ENCODE measurements at regions not wholly inside any gene's neighbourhood (a gene's known extent, or its start where the extent isn't known, plus 50 kb on each side); places are given as distances from the start of the nearest gene placed in this dataset.

GRCh38 chr14:97490521-97491070 lies 693.4 kb downstream of the VRK1 start:
- no peak overlapping the region for H3K4me2 ChIP-seq (ENCODE audit: low read length)
- H3K9me2 ChIP-seq (ENCODE audit: insufficient read depth, low read length) = no peaks in the 10 kb centered on the region
- H3K27me3 ChIP-seq (ENCODE audit: insufficient read depth, low read depth, low read length) = no peaks in the 10 kb centered on the region
- H3K9ac ChIP-seq (ENCODE audit: low read length) = no peak overlapping the region
- H4K20me1 ChIP-seq (ENCODE audit: insufficient read depth) = no peaks in the 10 kb centered on the region
- H3K79me2 ChIP-seq (replicated peaks; ENCODE audit: insufficient read depth, low read length) = no peaks in the 10 kb centered on the region
- no peak overlapping the region for H2AFZ ChIP-seq (ENCODE audit: low read depth, low read length)
- no peak overlapping the region for H3K4me3 ChIP-seq (ENCODE audit: low read length)
- no peak overlapping the region for H3K27ac ChIP-seq (ENCODE audit: low read length)
- H3K36me3 ChIP-seq (ENCODE audit: insufficient read depth, low read length) = no peaks in the 10 kb centered on the region
- TF ChIP-seq EP300 (conservative IDR thresholded peaks at IDR 0.05; ENCODE audit: poor library complexity, severe bottlenecking) = no peak
- TF ChIP-seq EZH2 (IDR thresholded peaks at IDR 0.05; ENCODE audit: borderline replicate concordance, insufficient read depth, low read length, poor library complexity, severe bottlenecking) = no peak
- H3K9me3 ChIP-seq (ENCODE audit: low read length) = no peaks in the 10 kb centered on the region
- no peaks in the 10 kb centered on the region for H3F3A ChIP-seq (ENCODE audit: insufficient read depth, low read length, poor library complexity, severe bottlenecking)

- Histone ChIP-seq H3K79me2 (replicated peaks; ENCODE audit: insufficient read depth, low read length) (no peaks in the 10 kb centered on the region), H3K9me2 (ENCODE audit: insufficient read depth, low read length) (no peaks in the 10 kb centered on the region), H3K9ac (ENCODE audit: low read length) (no peak overlapping the region), H3K27me3 (ENCODE audit: insufficient read depth, low read depth, low read length) (no peaks in the 10 kb centered on the region), H3K4me2 (ENCODE audit: low read length) (no peak overlapping the region), H3F3A (ENCODE audit: insufficient read depth, low read length, poor library complexity, severe bottlenecking) (no peaks in the 10 kb centered on the region), H4K20me1 (ENCODE audit: insufficient read depth) (no peaks in the 10 kb centered on the region), H3K4me3 (ENCODE audit: low read length) (no peak overlapping the region), H3K9me3 (ENCODE audit: low read length) (no peaks in the 10 kb centered on the region), H3K36me3 (ENCODE audit: insufficient read depth, low read length) (no peaks in the 10 kb centered on the region), H3K27ac (ENCODE audit: low read length) (no peak overlapping the region), H2AFZ (ENCODE audit: low read depth, low read length) (no peak overlapping the region)
- TF ChIP-seq CTCF (IDR thresholded peaks at IDR 0.05; ENCODE audit: poor library complexity, severe bottlenecking) = no peak
- no peak for TF ChIP-seq SMC3 (conservative IDR thresholded peaks at IDR 0.05; ENCODE audit: poor library complexity)
- no peak for TF ChIP-seq POLR2AphosphoS5 (IDR thresholded peaks at IDR 0.05)
- TF ChIP-seq MXI1 (conservative IDR thresholded peaks at IDR 0.05; ENCODE audit: poor library complexity, severe bottlenecking) = no peak
- no peak for TF ChIP-seq EZH2 (IDR thresholded peaks at IDR 0.05; ENCODE audit: borderline replicate concordance, insufficient read depth, low read length, poor library complexity, severe bottlenecking)
- no peak for TF ChIP-seq TAF1 (IDR thresholded peaks at IDR 0.05; ENCODE audit: low read depth)
- no peak for TF ChIP-seq RAD21 (conservative IDR thresholded peaks at IDR 0.05)
- TF ChIP-seq REST (IDR thresholded peaks at IDR 0.05; ENCODE audit: borderline replicate concordance) = no peak
- TF ChIP-seq EP300 (conservative IDR thresholded peaks at IDR 0.05; ENCODE audit: poor library complexity, severe bottlenecking) = no peak
Observed at GRCh38 chr14:97491697-97492096, 694.5 kb downstream of the VRK1 start.

Measured in neural cell (in vitro differentiated cells).